GM12872 (cell line): ENCODE measurements at regions not wholly inside any gene's neighbourhood (a gene's known extent, or its start where the extent isn't known, plus 50 kb on each side); places are given as distances from the start of the nearest gene placed in this dataset.

Experiments
- TF ChIP-seq, protein P1 (sequence below): IDR thresholded peaks from 3 replicates; pipeline ENCODE4 v1.5.1; 2011; ENCODE audit warnings: low read depth, mild to moderate bottlenecking, low read length, moderate library complexity; ENCODE audit not compliant: insufficient read depth

DNA sequence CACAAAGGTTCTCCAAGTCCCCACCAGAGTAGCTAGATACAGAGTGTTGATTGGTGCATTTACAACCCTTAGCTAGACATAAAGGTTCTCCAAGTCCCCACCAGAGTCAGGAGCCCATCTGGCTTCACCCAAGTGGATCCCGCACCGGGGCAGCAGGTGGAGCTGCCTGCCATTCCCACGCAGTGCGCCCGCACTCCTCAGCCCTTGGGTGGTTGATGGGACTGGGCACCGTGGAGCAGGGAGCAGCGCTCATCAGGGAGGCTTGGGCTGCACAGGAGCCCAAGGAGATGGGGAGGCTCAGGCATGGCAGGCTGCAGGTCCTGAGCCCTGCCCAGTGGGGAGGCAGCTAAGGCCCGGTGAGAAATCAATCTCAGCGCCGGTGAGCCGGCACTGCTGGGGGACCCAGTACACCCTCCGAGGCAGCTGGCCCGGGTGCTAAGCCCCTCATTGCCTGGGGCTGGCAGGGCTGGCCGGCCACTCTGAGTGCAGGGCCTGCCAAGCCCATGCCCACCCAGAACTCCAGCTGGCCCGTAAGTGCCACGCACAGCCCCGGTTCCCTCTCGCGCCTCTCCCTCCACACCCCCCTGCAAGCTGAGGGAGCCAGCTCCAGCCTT, 404.1 kb downstream of the METTL15 start:
- TF ChIP-seq, protein P1, sequence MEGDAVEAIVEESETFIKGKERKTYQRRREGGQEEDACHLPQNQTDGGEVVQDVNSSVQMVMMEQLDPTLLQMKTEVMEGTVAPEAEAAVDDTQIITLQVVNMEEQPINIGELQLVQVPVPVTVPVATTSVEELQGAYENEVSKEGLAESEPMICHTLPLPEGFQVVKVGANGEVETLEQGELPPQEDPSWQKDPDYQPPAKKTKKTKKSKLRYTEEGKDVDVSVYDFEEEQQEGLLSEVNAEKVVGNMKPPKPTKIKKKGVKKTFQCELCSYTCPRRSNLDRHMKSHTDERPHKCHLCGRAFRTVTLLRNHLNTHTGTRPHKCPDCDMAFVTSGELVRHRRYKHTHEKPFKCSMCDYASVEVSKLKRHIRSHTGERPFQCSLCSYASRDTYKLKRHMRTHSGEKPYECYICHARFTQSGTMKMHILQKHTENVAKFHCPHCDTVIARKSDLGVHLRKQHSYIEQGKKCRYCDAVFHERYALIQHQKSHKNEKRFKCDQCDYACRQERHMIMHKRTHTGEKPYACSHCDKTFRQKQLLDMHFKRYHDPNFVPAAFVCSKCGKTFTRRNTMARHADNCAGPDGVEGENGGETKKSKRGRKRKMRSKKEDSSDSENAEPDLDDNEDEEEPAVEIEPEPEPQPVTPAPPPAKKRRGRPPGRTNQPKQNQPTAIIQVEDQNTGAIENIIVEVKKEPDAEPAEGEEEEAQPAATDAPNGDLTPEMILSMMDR: no peak

DNA sequence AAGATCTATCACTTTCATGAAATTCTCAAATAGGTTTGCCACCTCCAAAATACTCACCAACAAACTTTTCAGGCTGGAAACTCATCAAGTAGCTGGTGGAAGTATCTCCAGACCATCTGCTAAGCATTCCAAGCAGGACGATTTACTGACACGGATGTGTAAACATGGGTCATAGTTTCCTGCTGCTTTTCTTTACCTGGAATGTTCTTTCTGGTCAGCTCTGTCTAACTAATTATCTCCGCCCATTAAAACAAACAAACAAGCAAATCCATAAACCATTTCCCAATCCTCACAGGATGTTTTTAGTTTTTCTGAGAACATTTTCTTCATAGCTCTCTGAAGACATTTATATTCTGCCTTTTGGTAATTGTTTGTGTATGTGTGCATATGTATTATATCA, 397.0 kb downstream of the METTL15 start:
- TF ChIP-seq, protein P1: no peak

DNA sequence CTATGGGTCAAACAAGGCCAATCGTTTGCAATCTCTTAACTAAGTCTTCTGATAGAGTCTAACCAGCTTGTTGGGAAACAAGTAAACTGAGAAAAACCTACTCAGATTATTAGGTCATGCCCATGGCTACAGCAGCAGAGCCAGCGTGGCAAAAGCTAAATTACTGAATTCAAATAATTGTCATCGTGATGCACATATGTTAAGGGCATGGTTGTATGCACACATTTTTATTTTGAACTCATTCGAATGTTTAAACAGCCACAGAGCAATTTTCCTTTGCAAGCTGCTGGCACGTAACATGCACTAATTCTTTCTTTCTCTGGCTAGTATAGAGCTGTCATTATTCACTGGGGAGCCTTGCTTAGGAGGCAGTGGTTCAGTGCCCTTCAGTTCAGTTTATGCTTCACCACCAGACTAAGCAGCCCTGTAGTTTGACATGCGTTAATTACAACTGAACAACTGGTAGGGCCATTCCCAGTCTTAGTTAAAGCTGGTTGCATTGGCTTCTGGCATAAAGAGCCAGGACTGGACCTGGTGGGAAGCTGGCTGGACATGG, 396.4 kb downstream of the METTL15 start:
- TF ChIP-seq, protein P1: no peak

DNA sequence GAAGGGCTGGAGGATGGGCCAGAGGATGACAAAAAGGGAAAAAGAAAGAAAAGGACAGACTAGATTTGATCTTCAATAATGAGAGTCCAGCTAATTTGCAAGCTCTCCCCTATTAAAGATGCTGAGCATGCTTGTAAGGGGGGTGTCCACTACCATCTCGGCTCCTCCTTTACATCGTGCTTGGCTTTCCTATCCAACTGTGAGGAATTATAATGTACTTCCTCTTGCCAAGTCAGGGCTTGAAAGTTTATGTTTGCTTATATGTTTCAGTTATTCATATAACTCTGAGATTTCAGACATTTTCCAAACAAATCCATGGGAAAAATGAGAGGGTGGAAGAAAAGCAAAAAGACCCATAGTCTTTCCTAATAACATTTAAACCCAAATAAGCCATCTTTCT, 387.1 kb downstream of the METTL15 start:
- TF ChIP-seq, protein P1: no peak

DNA sequence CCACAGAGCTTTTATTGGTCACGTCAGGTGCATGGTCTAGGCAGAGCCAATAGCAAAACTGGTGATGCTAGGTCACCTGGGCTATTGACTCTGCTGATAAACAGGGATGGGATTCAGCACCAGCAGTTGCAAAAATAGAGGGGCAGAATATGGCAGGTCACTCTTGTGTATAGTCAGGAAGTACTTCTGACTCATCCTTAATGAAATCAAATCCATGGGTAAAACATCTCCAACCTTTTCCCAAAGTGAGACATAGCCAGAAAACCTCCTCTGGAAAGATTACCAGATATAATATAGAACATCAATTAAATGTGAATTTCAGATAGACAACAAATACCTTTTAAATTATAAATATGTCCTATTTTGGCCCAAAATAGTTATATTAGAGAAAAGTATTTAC, 383.2 kb downstream of the METTL15 start:
- TF ChIP-seq, protein P1: no peak

DNA sequence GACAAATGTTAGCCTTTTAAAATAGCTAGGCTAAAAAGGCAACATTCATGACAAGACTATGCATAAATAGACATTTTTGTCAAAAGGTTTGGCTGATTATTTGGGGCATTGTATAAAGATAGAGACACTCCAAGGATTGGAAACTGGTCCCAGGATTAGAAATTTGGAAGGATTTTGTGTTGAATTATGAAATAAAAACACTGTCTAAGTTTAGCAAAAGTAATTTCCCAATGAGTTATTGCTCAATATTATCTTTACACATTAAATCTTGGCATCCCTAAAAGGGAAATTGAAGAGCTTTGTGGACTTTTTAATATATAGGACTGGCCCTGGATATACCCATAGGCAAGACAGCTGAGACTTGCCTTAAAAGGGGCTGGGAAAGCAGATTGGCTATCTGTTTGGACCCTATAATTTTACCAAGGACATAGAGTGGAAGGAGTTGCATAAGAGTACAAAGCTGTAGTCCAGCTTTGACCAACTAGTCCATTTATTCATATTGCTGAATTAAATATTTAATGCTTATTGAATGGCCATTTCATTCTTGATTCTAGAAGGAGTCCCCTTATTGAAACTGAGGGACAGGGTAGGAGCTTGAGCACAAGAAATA, 382.7 kb downstream of the METTL15 start:
- TF ChIP-seq, protein P1: no peak

DNA sequence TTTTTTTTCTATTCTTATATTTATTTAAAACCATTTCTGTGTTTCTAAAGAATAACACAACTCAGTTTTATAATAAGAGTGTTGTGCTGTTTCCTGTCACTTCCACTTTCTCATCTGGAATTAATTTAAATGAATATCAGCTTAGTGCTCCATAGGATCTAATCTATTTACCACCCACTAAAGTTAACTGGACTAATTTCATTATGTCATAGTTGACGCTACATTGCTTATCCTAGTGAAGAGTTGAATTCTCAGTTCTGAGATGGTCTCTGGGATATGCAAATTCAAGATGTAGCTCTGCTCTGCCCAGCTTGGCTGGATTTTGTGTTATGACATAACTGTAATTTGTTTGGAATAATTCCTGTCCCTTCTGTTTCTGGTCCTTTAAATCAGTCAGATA, 380.1 kb downstream of the METTL15 start:
- TF ChIP-seq, protein P1: no peak
